Smooth muscle cell (in vitro differentiated cells): ENCODE measurements at regions not wholly inside any gene's neighbourhood (a gene's known extent, or its start where the extent isn't known, plus 50 kb on each side); places are given as distances from the start of the nearest gene placed in this dataset.

Experiments used
- DNase-seq: peaks from one replicate; lab custom pipeline; 2025; ENCODE audit not compliant: unreplicated experiment; lab: John Stamatoyannopoulos, UW
- H2AFZ ChIP-seq: fragments of 200-600 bp; sonication (generic); 2 replicates; pipeline ENCODE4 v1.6.0; 2016; ENCODE audit warnings: antibody characterized with exemption, low read depth, mild to moderate bottlenecking
- H3F3A ChIP-seq: fragments of 200-600 bp; sonication (generic); 2 replicates; pipeline ENCODE4 v1.6.0; 2017; ENCODE audit warnings: antibody characterized with exemption, low read depth
- H3K27ac ChIP-seq: fragments of 200-600 bp; sonication (generic); 2 replicates; pipeline ENCODE4 v1.5.1; 2016; ENCODE audit warnings: low read depth, mild to moderate bottlenecking
- H3K27me3 ChIP-seq: fragments of 200-600 bp; sonication (generic); 2 replicates; pipeline ENCODE4 v1.6.1; 2016; ENCODE audit warnings: low read depth, mild to moderate bottlenecking
- H3K36me3 ChIP-seq: fragments of 200-600 bp; sonication (generic); 2 replicates; pipeline ENCODE4 v1.5.1; 2016; ENCODE audit warnings: low read depth
- H3K4me1 ChIP-seq: fragments of 200-600 bp; sonication (generic); 2 replicates; pipeline ENCODE4 v1.5.1; 2016; ENCODE audit warnings: low read depth
- H3K4me2 ChIP-seq: fragments of 200-600 bp; sonication (generic); 2 replicates; pipeline ENCODE4 v1.6.0; 2016; ENCODE audit warnings: mild to moderate bottlenecking
- H3K4me3 ChIP-seq: fragments of 200-600 bp; sonication (generic); 2 replicates; pipeline ENCODE4 v1.5.1; 2016; ENCODE audit warnings: mild to moderate bottlenecking
- H3K79me2 ChIP-seq: fragments of 200-600 bp; sonication (generic); 2 replicates; pipeline ENCODE4 v1.6.0; 2016; ENCODE audit warnings: low read depth, mild to moderate bottlenecking
- H3K9ac ChIP-seq: fragments of 200-600 bp; sonication (generic); 2 replicates; pipeline ENCODE4 v1.6.0; 2016; ENCODE audit warnings: low read depth
- H3K9me3 ChIP-seq: fragments of 200-600 bp; sonication (generic); replicated peaks from 2 replicates; pipeline ENCODE4 v1.5.1; 2016; ENCODE audit warnings: low read depth
- H4K20me1 ChIP-seq: fragments of 200-600 bp; sonication (generic); 2 replicates; pipeline ENCODE4 v1.6.0; 2016; ENCODE audit warnings: low read depth
- WGBS: methylation state at CpG from one replicate; pipeline ENCODE4 v1.1.7; 2016; ENCODE audit warnings: low lambda C conversion rate; 5-methylcytosine and 5-hydroxymethylcytosine counted together
- TF ChIP-seq, protein P1 (sequence below): fragments of 200-600 bp; sonication (generic); IDR thresholded peaks from 2 replicates; pipeline ENCODE4 v1.5.1; 2017; ENCODE audit warnings: borderline replicate concordance, mild to moderate bottlenecking, antibody characterized with exemption; ENCODE audit not compliant: insufficient read depth, poor library complexity, severe bottlenecking

GRCh38 chr5:157986431-157986990 lies 127.6 kb upstream of the CLINT1 start:
- Histone ChIP-seq H4K20me1 (no peaks in the 10 kb centered on the region), H3K4me2 (no peak overlapping the region), H3K27ac (no peak overlapping the region), H3F3A (no peaks in the 10 kb centered on the region), H2AFZ (no peak overlapping the region), H3K27me3 (no peaks in the 10 kb centered on the region), H3K4me1 (no peaks in the 10 kb centered on the region), H3K36me3 (no peaks in the 10 kb centered on the region), H3K4me3 (no peak overlapping the region), H3K79me2 (no peaks in the 10 kb centered on the region), H3K9me3 (no peaks in the 10 kb centered on the region), H3K9ac (no peak overlapping the region)
- 97% methylated on average over 29 of the region's 29 CpGs for WGBS
- TF ChIP-seq, protein P1, sequence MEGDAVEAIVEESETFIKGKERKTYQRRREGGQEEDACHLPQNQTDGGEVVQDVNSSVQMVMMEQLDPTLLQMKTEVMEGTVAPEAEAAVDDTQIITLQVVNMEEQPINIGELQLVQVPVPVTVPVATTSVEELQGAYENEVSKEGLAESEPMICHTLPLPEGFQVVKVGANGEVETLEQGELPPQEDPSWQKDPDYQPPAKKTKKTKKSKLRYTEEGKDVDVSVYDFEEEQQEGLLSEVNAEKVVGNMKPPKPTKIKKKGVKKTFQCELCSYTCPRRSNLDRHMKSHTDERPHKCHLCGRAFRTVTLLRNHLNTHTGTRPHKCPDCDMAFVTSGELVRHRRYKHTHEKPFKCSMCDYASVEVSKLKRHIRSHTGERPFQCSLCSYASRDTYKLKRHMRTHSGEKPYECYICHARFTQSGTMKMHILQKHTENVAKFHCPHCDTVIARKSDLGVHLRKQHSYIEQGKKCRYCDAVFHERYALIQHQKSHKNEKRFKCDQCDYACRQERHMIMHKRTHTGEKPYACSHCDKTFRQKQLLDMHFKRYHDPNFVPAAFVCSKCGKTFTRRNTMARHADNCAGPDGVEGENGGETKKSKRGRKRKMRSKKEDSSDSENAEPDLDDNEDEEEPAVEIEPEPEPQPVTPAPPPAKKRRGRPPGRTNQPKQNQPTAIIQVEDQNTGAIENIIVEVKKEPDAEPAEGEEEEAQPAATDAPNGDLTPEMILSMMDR, result no peak
- DNase-seq, result no peak

GRCh38 chr5:157984611-157985010 lies 125.7 kb upstream of the CLINT1 start:
- Histone ChIP-seq H3K79me2 (no peaks in the 10 kb centered on the region), H3K4me2 (no peak overlapping the region), H3K4me1 (no peaks in the 10 kb centered on the region), H3F3A (no peaks in the 10 kb centered on the region), H3K36me3 (no peaks in the 10 kb centered on the region), H3K27ac (no peak overlapping the region), H4K20me1 (no peaks in the 10 kb centered on the region), H3K9ac (no peak overlapping the region), H3K4me3 (no peak overlapping the region), H3K27me3 (no peaks in the 10 kb centered on the region), H2AFZ (no peak overlapping the region), H3K9me3 (no peaks in the 10 kb centered on the region)
- WGBS, result 92% methylated on average over 5 of the region's 5 CpGs
- TF ChIP-seq, protein P1, result no peak
- DNase-seq, result no peak

GRCh38 chr5:157983906-157984551 lies 125.1 kb upstream of the CLINT1 start:
- Histone ChIP-seq H4K20me1 (no peaks in the 10 kb centered on the region), H3K9ac (no peak overlapping the region), H3K27ac (no peak overlapping the region), H3F3A (no peaks in the 10 kb centered on the region), H3K79me2 (no peaks in the 10 kb centered on the region), H3K4me1 (no peaks in the 10 kb centered on the region), H3K4me3 (no peak overlapping the region), H2AFZ (no peak overlapping the region), H3K36me3 (no peaks in the 10 kb centered on the region), H3K9me3 (no peaks in the 10 kb centered on the region), H3K27me3 (no peaks in the 10 kb centered on the region), H3K4me2 (no peak overlapping the region)
- DNase-seq, result no peak
- TF ChIP-seq, protein P1, result no peak
- WGBS, result 55% methylated on average over 3 of the region's 3 CpGs

GRCh38 chr5:157978061-157978460 lies 119.1 kb upstream of the CLINT1 start:
- 92% methylated on average over 2 of the region's 2 CpGs for WGBS
- Histone ChIP-seq H3K9ac (no peak overlapping the region), H3K27me3 (no peaks in the 10 kb centered on the region), H3K4me2 (no peak overlapping the region), H3F3A (no peaks in the 10 kb centered on the region), H3K79me2 (no peaks in the 10 kb centered on the region), H3K4me1 (no peaks in the 10 kb centered on the region), H3K4me3 (no peak overlapping the region), H3K9me3 (no peaks in the 10 kb centered on the region), H2AFZ (no peak overlapping the region), H3K27ac (no peak overlapping the region), H3K36me3 (no peaks in the 10 kb centered on the region), H4K20me1 (no peaks in the 10 kb centered on the region)
- no peak for DNase-seq
- TF ChIP-seq, protein P1, result no peak
